ENCODE measurements at regions not wholly inside any gene's neighbourhood (a gene's known extent, or its start where the extent isn't known, plus 50 kb on each side); places are given as distances from the start of the nearest gene placed in this dataset.

DNA sequence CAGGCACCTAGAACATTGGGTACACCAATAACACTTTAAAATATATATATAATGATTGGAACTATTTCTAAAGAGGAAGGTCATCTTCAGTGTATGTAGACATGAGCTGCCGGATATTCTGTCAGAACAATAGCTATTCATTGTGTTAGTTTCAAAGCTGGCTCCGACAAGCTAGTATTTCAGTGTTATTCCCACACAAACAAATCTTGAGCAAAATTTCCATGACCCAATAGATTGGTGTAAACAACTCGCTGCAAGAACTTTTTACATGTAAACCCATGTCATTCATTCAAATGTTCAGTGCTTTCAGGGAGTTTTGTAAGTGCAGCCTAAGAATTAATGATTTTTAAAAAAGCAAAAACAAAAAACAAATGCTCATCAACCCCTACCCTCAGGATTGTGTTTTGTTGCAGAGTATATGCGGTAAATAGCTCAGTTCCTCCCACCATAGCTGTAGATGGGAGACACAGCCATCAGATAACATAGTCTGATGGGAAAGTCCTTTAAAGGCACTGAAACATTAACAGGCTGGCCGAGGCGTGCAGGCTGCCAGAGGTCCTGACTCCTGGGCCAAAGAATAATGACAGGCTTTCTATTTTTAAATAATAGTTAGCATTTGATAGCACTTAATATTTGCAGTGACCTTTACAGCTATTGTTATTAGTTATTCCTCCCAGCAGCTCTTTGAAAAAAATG, 150.3 kb upstream of the ARHGAP5 start:
- TF ChIP-seq, protein P1, sequence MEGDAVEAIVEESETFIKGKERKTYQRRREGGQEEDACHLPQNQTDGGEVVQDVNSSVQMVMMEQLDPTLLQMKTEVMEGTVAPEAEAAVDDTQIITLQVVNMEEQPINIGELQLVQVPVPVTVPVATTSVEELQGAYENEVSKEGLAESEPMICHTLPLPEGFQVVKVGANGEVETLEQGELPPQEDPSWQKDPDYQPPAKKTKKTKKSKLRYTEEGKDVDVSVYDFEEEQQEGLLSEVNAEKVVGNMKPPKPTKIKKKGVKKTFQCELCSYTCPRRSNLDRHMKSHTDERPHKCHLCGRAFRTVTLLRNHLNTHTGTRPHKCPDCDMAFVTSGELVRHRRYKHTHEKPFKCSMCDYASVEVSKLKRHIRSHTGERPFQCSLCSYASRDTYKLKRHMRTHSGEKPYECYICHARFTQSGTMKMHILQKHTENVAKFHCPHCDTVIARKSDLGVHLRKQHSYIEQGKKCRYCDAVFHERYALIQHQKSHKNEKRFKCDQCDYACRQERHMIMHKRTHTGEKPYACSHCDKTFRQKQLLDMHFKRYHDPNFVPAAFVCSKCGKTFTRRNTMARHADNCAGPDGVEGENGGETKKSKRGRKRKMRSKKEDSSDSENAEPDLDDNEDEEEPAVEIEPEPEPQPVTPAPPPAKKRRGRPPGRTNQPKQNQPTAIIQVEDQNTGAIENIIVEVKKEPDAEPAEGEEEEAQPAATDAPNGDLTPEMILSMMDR (IDR thresholded peaks at IDR 0.05; ENCODE audit: borderline replicate concordance, control extremely low read depth, extremely low read depth, insufficient read depth, missing control alignments): no peak
- in situ Hi-C loops (cut with MboI; ENCODE audit: low sequenced_read_pairs, unreplicated experiment): loop anchor here (10.0 kb wide), 1 partner anchor 328 kb away; no protein-coding TSS in a partner anchor
- no peak for DNase-seq (ENCODE audit: low spot score)

DNA sequence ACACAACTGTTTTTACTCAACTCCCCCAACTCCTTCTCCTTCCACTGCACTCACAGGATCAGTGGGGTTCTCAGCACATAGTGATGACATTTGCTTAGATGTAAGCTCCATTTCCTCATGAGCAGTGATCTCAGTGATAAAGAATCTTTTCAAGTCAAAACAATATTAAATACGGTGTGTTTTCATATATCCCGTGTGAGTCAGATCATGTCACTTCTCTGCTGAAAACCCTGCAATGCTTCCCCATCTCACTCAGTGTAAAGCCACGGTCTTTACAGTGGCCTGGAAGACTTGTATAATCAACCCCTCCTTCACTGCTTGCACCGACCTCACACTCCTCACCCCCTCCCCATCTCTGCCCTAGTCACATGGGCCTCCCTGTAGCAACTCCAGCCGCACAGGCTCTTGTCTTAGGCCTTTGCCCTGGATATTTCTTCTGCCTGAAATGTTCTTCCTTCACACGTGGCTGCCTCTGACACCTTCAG, 149.7 kb upstream of the ARHGAP5 start:
- in situ Hi-C loops (cut with MboI; ENCODE audit: low sequenced_read_pairs, unreplicated experiment): loop anchor here (10.0 kb wide), 1 partner anchor 327 kb away; no protein-coding TSS in a partner anchor
- DNase-seq (ENCODE audit: low spot score): no peak
- TF ChIP-seq, protein P1 (IDR thresholded peaks at IDR 0.05; ENCODE audit: borderline replicate concordance, control extremely low read depth, extremely low read depth, insufficient read depth, missing control alignments): no peak

DNA sequence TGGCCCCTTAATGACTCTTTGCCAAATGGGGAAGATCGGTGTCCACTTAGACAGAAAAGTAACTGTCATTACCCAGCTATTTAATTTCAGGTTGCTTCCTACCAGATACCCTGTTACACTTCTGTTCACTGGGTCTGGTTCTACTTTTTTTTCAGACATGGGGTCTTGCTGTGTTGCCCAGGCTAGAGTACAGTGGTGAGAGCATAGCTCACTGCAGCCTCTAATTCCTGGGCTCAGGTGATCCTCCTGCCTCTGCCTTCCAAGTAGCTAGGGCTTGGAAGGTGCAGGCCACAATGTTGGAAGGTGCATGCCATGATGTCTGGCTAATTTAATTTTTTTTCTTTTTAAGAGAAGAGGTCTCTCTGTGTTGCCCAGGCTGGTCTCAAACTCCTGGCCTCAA, 147.0 kb upstream of the ARHGAP5 start:
- DNase-seq (ENCODE audit: low spot score): no peak
- TF ChIP-seq, protein P1 (IDR thresholded peaks at IDR 0.05; ENCODE audit: borderline replicate concordance, control extremely low read depth, extremely low read depth, insufficient read depth, missing control alignments): no peak
- in situ Hi-C loops (cut with MboI; ENCODE audit: low sequenced_read_pairs, unreplicated experiment): no loop called here

DNA sequence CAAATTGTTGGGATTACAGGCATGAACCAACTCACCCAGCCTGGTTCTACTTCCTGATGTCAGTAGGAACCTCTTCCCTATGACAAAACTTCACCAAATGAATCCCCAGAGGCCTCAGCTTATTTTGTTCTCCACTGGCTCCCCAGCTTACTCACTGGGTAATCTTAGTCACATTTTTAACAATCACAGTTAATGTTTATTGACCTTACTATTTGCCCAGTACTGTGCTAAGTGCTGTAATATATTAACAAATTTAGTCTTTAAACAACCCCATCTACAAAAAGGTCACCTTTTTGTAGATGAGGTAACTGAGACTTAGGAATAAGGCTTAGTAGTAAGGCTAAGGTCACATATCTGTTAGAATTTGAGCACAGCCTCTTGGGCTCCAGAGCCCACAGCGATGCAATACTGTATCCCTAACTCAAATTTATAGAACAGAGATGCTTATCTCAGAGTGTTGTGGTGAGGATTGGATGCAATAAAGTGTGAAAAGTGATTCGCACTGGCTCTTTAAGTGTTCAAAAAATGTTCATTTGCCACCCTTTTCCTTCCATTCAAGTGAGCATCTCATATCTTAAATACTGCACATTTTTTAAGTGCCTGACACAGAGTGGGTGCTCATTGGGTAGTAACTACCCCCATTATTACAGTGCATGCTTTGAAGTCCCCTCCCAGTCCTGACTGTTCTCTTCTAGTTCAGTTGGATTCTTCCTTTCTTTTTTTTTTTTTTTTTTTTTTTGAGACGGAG, 146.4 kb upstream of the ARHGAP5 start:
- TF ChIP-seq, protein P1 (IDR thresholded peaks at IDR 0.05; ENCODE audit: borderline replicate concordance, control extremely low read depth, extremely low read depth, insufficient read depth, missing control alignments): no peak
- DNase-seq (ENCODE audit: low spot score): no peak

DNA sequence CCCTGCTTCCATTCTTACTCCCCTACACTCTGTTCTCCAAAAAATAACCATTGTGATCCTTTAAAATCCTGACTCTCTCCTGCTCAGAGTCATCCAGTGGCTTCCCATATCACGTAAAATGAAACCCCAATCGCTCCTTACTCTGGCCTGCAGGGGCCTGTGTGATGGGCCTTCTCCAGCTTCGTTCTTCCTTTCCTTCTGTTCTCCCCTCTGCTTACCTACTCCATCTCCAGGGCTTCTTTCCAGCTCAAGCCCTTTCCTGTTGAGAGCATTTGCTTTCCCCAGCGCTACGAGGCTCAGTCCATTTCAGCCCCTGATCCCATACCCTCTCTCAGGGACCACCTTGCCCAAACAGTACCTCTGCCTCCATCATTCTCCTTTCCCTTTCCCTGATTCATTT, 144.4 kb upstream of the ARHGAP5 start:
- TF ChIP-seq, protein P1 (IDR thresholded peaks at IDR 0.05; ENCODE audit: borderline replicate concordance, control extremely low read depth, extremely low read depth, insufficient read depth, missing control alignments): no peak
- no peak for DNase-seq (ENCODE audit: low spot score)
- in situ Hi-C loops (cut with MboI; ENCODE audit: low sequenced_read_pairs, unreplicated experiment): no loop called here

More for the DNA sequence above, 146.4 kb upstream of the ARHGAP5 start:
- in situ Hi-C loops (cut with MboI; ENCODE audit: low sequenced_read_pairs, unreplicated experiment): no loop called here

DNA sequence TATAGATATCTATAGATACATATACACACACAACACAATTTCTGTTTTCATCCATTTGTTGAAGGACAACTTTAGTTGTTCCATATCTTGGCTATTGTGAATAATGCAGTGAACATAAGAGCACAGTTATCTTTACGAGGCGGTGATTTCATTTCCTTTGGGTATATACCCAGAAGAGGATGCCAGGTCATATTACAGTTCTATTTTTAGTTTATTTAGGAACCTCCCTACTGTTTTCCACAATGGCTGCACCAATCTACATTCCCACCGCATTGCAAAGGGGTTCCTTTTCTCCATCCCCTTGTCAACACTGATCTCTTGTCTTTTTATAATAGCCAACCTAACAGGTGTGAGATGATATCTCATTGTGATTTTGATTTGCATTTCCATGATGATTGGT, 143.4 kb upstream of the ARHGAP5 start:
- DNase-seq (ENCODE audit: low spot score): no peak
- TF ChIP-seq, protein P1 (IDR thresholded peaks at IDR 0.05; ENCODE audit: borderline replicate concordance, control extremely low read depth, extremely low read depth, insufficient read depth, missing control alignments): no peak
- in situ Hi-C loops (cut with MboI; ENCODE audit: low sequenced_read_pairs, unreplicated experiment): no loop called here
